ENCODE measurements at regions not wholly inside any gene's neighbourhood (a gene's known extent, or its start where the extent isn't known, plus 50 kb on each side); places are given as distances from the start of the nearest gene placed in this dataset.
A peak's percentile ranks its signal among the peaks of the same experiment; 100 is the strongest.

DNA sequence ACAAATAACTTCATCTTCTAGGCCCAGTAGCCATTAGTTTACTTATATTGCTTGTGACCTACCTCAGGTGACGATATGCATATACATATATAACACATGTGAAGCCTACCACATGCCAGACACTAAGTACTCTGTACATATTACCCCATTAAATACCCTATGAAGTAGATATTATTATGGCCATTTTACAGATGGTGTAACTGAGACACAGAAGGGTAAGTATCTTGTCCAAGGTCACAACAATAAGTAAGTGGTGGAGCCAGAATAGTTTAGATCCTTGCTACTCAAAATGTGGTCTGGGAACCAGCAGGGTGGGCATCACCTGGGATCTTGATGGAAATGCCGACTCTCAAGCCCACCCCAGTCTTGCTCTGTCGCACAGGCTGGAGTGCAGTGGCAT is 78.1 kb upstream of the RAPGEF2 start:
- TF ChIP-seq, protein P1, sequence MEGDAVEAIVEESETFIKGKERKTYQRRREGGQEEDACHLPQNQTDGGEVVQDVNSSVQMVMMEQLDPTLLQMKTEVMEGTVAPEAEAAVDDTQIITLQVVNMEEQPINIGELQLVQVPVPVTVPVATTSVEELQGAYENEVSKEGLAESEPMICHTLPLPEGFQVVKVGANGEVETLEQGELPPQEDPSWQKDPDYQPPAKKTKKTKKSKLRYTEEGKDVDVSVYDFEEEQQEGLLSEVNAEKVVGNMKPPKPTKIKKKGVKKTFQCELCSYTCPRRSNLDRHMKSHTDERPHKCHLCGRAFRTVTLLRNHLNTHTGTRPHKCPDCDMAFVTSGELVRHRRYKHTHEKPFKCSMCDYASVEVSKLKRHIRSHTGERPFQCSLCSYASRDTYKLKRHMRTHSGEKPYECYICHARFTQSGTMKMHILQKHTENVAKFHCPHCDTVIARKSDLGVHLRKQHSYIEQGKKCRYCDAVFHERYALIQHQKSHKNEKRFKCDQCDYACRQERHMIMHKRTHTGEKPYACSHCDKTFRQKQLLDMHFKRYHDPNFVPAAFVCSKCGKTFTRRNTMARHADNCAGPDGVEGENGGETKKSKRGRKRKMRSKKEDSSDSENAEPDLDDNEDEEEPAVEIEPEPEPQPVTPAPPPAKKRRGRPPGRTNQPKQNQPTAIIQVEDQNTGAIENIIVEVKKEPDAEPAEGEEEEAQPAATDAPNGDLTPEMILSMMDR (IDR thresholded peaks at IDR 0.05; ENCODE audit: low read depth, low read length, poor library complexity, severe bottlenecking), result no peak
- TF ChIP-seq EZH2phosphoT487 (IDR thresholded peaks at IDR 0.05; ENCODE audit: borderline replicate concordance, low read length), result no peak
- no peaks in the 10 kb centered on the region for H3K27me3 ChIP-seq (ENCODE audit: control insufficient read depth, low read length)
- H3F3A ChIP-seq (ENCODE audit: control insufficient read depth, insufficient read depth), result 0 out of 2 replicates have a peak, but pooled peaks cover 4% of the 10 kb centered on the region
- H3K79me2 ChIP-seq (ENCODE audit: control insufficient read depth, low read length), result no peaks in the 10 kb centered on the region
- H3K36me3 ChIP-seq (ENCODE audit: control insufficient read depth, low read length), result no peaks in the 10 kb centered on the region
- H3K9me2 ChIP-seq (replicated peaks; ENCODE audit: control insufficient read depth, low read length), result no peaks in the 10 kb centered on the region
- H4K20me1 ChIP-seq (ENCODE audit: control insufficient read depth, insufficient read depth, low read depth, low read length), result no peaks in the 10 kb centered on the region
- H3K4me3 ChIP-seq (ENCODE audit: low read length), result no peak overlapping the region
- H3K4me2 ChIP-seq (ENCODE audit: low read length), result no peak overlapping the region
- H3K27ac ChIP-seq (ENCODE audit: low read depth, low read length), result no peak overlapping the region
- no peaks in the 10 kb centered on the region for H3K9me3 ChIP-seq (ENCODE audit: control insufficient read depth, insufficient read depth, low read length)
- peaks cover 41% of the 10 kb centered on the region for H3K4me1 ChIP-seq (ENCODE audit: control insufficient read depth, low read length)

DNA sequence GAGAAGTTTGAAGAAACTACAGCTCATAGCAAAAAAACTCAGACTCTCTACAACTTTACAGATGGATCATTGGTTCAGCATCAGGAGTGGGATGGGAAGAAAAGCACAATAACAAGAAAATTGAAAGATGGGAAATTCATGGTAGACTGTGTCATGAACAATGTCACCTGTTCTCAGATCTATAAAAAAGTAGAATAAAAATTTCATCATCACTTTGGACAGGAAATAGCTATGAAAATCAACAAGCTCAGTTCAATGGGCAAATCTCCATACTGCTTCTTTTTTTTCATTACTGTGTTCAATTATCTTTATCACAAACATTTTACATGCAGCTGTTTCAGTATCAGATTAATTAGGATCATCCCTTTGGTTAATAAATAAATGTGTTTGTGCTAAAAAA is 76.5 kb upstream of the RAPGEF2 start:
- TF ChIP-seq, protein P1 (IDR thresholded peaks at IDR 0.05; ENCODE audit: low read depth, low read length, poor library complexity, severe bottlenecking), result no peak
- TF ChIP-seq EZH2phosphoT487 (IDR thresholded peaks at IDR 0.05; ENCODE audit: borderline replicate concordance, low read length), result no peak
- Histone ChIP-seq H3K9me2 (replicated peaks; ENCODE audit: control insufficient read depth, low read length) (no peaks in the 10 kb centered on the region), H3K27ac (ENCODE audit: low read depth, low read length) (peak overlapping the region; percentile 33), H3K4me1 (ENCODE audit: control insufficient read depth, low read length) (peaks cover 41% of the 10 kb centered on the region), H3K36me3 (ENCODE audit: control insufficient read depth, low read length) (no peaks in the 10 kb centered on the region), H3F3A (ENCODE audit: control insufficient read depth, insufficient read depth) (0 out of 2 replicates have a peak, but pooled peaks cover 4% of the 10 kb centered on the region), H4K20me1 (ENCODE audit: control insufficient read depth, insufficient read depth, low read depth, low read length) (no peaks in the 10 kb centered on the region), H3K4me3 (ENCODE audit: low read length) (peak overlapping the region; percentile 35; the same call in 1 of the 2 replicates), H3K79me2 (ENCODE audit: control insufficient read depth, low read length) (no peaks in the 10 kb centered on the region), H3K4me2 (ENCODE audit: low read length) (peak overlapping the region; percentile 59), H3K27me3 (ENCODE audit: control insufficient read depth, low read length) (no peaks in the 10 kb centered on the region), H3K9me3 (ENCODE audit: control insufficient read depth, insufficient read depth, low read length) (no peaks in the 10 kb centered on the region)

DNA sequence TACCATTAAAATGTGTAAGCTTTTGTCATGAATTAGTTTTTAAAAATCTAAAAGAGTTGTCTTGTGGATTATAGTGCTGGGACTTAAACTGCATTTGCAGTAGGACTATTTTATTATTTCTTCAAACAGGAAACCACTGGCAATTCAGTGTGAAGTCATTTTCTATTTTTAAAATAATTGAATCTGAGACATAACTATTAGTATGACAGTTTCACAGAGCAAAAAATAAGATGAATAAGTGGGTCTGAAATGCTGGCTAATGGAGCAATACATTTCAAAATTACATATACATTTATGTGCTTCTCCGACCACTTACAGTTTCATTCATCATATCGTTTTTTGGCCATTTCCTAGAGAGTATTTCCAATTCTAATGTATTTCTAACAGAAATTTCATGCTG is 75.3 kb upstream of the RAPGEF2 start:
- H3F3A ChIP-seq (ENCODE audit: control insufficient read depth, insufficient read depth), result 0 out of 2 replicates have a peak, but pooled peaks cover 4% of the 10 kb centered on the region
- H3K36me3 ChIP-seq (ENCODE audit: control insufficient read depth, low read length), result no peaks in the 10 kb centered on the region
- H3K4me2 ChIP-seq (ENCODE audit: low read length), result peak overlapping the region; percentile 43

More for the DNA sequence above, 75.3 kb upstream of the RAPGEF2 start:
- Histone ChIP-seq H3K27me3 (ENCODE audit: control insufficient read depth, low read length) (no peaks in the 10 kb centered on the region), H4K20me1 (ENCODE audit: control insufficient read depth, insufficient read depth, low read depth, low read length) (no peaks in the 10 kb centered on the region), H3K9me2 (replicated peaks; ENCODE audit: control insufficient read depth, low read length) (no peaks in the 10 kb centered on the region), H3K79me2 (ENCODE audit: control insufficient read depth, low read length) (no peaks in the 10 kb centered on the region), H3K9me3 (ENCODE audit: control insufficient read depth, insufficient read depth, low read length) (no peaks in the 10 kb centered on the region), H3K4me1 (ENCODE audit: control insufficient read depth, low read length) (peaks cover 46% of the 10 kb centered on the region), H3K4me3 (ENCODE audit: low read length) (peak overlapping the region; percentile 35), H3K27ac (ENCODE audit: low read depth, low read length) (peak overlapping the region; percentile 5)
- no peak for TF ChIP-seq EZH2phosphoT487 (IDR thresholded peaks at IDR 0.05; ENCODE audit: borderline replicate concordance, low read length)
- TF ChIP-seq, protein P1 (IDR thresholded peaks at IDR 0.05; ENCODE audit: low read depth, low read length, poor library complexity, severe bottlenecking), result no peak

Data from DOHH2 (cell line).